ENCODE measurements at regions not wholly inside any gene's neighbourhood (a gene's known extent, or its start where the extent isn't known, plus 50 kb on each side); places are given as distances from the start of the nearest gene placed in this dataset.
"Not testable (repeated sequence)": the region's sequence is repeated elsewhere in the genome, so short reads cannot be mapped to it uniquely, and the experiment has no call there.

GRCh38 chr2:90298126-90298755, 1606.8 kb downstream of the RPIA start:
- WGBS, 3 donors = 67 to 91% (median 84%) methylated on average over 1 of the region's 1 CpG
- not testable (repeated sequence) for H3K4me3 ChIP-seq (ENCODE audit: low read depth in 1 of 3, low read length in 3 of 3); H3K4me1 ChIP-seq (ENCODE audit: control insufficient read depth in 3 of 3, insufficient read depth in 2 of 3, low read depth in 1 of 3, low read length in 2 of 3); H3K27me3 ChIP-seq (ENCODE audit: control insufficient read depth in 3 of 3, insufficient read depth in 3 of 3, low read length in 3 of 3); DNase-seq; H3K9me3 ChIP-seq (ENCODE audit: control insufficient read depth in 2 of 2, insufficient read depth in 1 of 2, low read depth in 1 of 2, low read length in 1 of 2); H3K36me3 ChIP-seq (ENCODE audit: control insufficient read depth in 3 of 3, insufficient read depth in 2 of 3, low read depth in 1 of 3, low read length in 3 of 3); FAIRE-seq; H3K27ac ChIP-seq (ENCODE audit: low read depth in 1 of 3, low read length in 2 of 3)

DNA sequence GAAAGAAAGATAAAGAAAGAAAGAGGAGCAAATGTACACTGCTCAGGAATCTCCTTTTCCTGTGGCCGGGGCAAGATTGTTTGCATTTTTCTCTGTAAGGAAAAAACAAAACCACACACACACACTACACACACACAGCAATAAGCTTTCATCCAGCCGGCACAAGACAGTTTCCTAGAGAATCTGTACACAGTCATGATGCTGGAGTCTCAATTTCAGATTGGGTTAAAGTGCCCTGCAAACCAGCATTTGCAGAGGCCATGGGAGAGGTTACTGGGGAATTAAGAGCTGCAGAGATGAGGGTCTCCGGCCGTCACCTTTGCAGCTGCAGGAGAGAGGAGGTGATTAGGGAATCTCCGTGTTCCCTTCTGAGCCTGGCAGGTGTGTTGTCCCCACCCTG, 1607.5 kb downstream of the RPIA start:
- FAIRE-seq; H3K4me3 ChIP-seq (ENCODE audit: low read depth in 1 of 3, low read length in 3 of 3); DNase-seq; H3K27me3 ChIP-seq (ENCODE audit: control insufficient read depth in 3 of 3, insufficient read depth in 3 of 3, low read length in 3 of 3); H3K27ac ChIP-seq (ENCODE audit: low read depth in 1 of 3, low read length in 2 of 3); H3K4me1 ChIP-seq (ENCODE audit: control insufficient read depth in 3 of 3, insufficient read depth in 2 of 3, low read depth in 1 of 3, low read length in 2 of 3); H3K36me3 ChIP-seq (ENCODE audit: control insufficient read depth in 3 of 3, insufficient read depth in 2 of 3, low read depth in 1 of 3, low read length in 3 of 3); H3K9me3 ChIP-seq (ENCODE audit: control insufficient read depth in 2 of 2, insufficient read depth in 1 of 2, low read depth in 1 of 2, low read length in 1 of 2): not testable (repeated sequence)
- 25 to 72% (median 32%) methylated on average over 2 of the region's 5 CpGs for WGBS, 3 donors

DNA sequence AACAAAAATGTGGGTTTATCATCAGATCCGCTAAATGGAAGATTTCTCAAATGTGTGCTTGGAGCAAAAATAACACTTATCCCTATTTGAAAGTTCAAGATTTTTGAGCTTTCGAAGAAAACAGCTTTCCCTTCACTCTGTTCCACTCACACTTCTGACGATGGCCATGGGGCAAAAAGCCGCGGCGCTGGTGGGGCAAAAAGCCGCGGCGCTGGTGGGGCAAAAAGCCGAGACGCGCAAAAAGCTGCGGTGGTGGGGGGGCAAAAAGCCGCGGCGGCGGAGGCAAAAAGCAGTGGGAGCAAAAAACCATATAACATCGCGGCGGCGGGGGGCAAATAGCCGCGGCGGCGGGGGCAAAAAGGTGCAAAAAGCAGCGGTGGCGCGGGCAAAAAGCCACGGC, 1631.5 kb downstream of the RPIA start:
- H3K4me1 ChIP-seq (ENCODE audit: control insufficient read depth in 3 of 3, insufficient read depth in 2 of 3, low read depth in 1 of 3, low read length in 2 of 3); H3K9me3 ChIP-seq (ENCODE audit: control insufficient read depth in 2 of 2, insufficient read depth in 1 of 2, low read depth in 1 of 2, low read length in 1 of 2); H3K27ac ChIP-seq (ENCODE audit: low read depth in 1 of 3, low read length in 2 of 3); H3K27me3 ChIP-seq (ENCODE audit: control insufficient read depth in 3 of 3, insufficient read depth in 3 of 3, low read length in 3 of 3); H3K36me3 ChIP-seq (ENCODE audit: control insufficient read depth in 3 of 3, insufficient read depth in 2 of 3, low read depth in 1 of 3, low read length in 3 of 3); FAIRE-seq: not testable (repeated sequence)
- DNase-seq = peak in 1 of 2 donors; percentile 1
- H3K4me3 ChIP-seq (ENCODE audit: low read depth in 1 of 3, low read length in 3 of 3) = peak overlapping the region in 1 of 3 donors; percentile 19
- 6 to 15% (median 9%) methylated on average over 25 to 28 of the region's 29 CpGs for WGBS, 3 donors

DNA sequence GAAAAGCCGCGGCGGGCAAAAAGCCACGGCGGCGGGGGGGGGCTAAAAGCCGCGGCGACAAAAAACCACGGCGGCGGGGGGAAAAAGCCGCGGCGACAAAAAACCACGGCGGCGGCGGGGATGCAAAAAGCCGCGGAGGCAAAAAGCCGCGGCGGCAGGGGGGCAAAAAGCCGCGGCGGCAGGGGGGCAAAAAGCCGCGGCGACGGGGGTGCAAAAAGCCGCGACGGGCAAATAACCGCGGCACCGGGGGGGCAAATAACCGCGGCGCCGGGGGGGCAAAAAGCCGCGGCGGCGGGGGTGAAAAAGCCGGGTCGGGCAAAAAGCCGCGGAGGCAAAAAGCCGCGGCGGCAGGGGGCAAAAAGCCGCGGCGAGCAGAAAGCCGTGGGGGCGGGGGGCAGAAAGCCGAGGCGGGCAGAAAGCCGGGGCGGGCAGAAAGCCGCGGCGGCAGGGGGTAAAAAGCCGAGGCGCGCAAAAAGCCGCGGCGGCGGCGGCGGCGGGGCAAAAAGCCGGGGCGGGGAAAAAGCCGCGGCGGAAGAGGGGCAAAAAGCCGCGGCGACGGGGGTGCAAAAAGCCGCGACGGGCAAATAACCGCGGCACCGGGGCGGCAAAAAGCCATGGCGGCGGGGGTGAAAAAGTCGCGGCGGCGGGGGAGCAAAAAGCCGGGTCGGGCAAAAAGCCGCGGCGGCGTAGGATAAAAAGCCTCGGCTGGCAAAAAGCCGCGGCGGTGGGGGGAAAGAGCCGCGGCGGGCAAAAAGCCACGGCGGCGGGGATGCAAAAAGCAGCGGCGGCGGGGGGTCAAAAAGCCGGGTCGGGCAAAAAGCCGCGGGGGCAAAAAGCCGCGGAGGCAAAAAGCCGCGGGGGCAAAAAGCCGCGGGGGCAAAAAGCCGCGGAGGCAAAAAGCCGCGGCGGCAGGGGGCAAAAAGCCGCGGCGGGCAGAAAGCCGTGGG, 1632.4 kb downstream of the RPIA start:
- H3K4me3 ChIP-seq (ENCODE audit: low read depth in 1 of 3, low read length in 3 of 3) = peak overlapping the region in 2 of 3 donors; percentile 28 to 50
- WGBS, 3 donors = 2 to 14% (median 3%) methylated on average over 53 to 123 of the region's 134 CpGs
- not testable (repeated sequence) for H3K36me3 ChIP-seq (ENCODE audit: control insufficient read depth in 3 of 3, insufficient read depth in 2 of 3, low read depth in 1 of 3, low read length in 3 of 3); H3K27ac ChIP-seq (ENCODE audit: low read depth in 1 of 3, low read length in 2 of 3); FAIRE-seq; H3K4me1 ChIP-seq (ENCODE audit: control insufficient read depth in 3 of 3, insufficient read depth in 2 of 3, low read depth in 1 of 3, low read length in 2 of 3); H3K9me3 ChIP-seq (ENCODE audit: control insufficient read depth in 2 of 2, insufficient read depth in 1 of 2, low read depth in 1 of 2, low read length in 1 of 2); H3K27me3 ChIP-seq (ENCODE audit: control insufficient read depth in 3 of 3, insufficient read depth in 3 of 3, low read length in 3 of 3)
- peak in 1 of 2 donors; percentile 54 for DNase-seq

DNA sequence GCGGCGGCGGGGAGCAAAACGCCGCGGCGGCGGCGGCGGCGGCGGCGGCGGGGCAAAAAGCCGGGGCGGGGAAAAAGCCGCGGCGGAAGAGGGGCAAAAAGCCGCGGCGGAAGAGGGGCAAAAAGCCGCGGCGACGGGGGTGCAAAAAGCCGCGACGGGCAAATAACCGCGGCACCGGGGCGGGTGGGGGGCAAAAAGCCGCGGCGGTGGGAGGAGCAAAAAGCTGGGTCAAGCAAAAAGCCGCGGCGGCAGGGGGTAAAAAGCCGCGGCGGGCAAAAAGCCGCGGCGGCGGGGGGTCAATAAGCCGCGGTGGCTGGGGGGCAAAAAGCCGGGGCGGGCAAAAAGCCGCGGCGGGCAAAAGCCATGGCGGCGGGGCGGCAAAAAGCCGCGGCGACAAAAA, 1633.2 kb downstream of the RPIA start:
- not testable (repeated sequence) for DNase-seq; H3K4me1 ChIP-seq (ENCODE audit: control insufficient read depth in 3 of 3, insufficient read depth in 2 of 3, low read depth in 1 of 3, low read length in 2 of 3); FAIRE-seq; H3K9me3 ChIP-seq (ENCODE audit: control insufficient read depth in 2 of 2, insufficient read depth in 1 of 2, low read depth in 1 of 2, low read length in 1 of 2); H3K27ac ChIP-seq (ENCODE audit: low read depth in 1 of 3, low read length in 2 of 3); H3K36me3 ChIP-seq (ENCODE audit: control insufficient read depth in 3 of 3, insufficient read depth in 2 of 3, low read depth in 1 of 3, low read length in 3 of 3); H3K27me3 ChIP-seq (ENCODE audit: control insufficient read depth in 3 of 3, insufficient read depth in 3 of 3, low read length in 3 of 3)
- peak overlapping the region in 1 of 3 donors; percentile 50 for H3K4me3 ChIP-seq (ENCODE audit: low read depth in 1 of 3, low read length in 3 of 3)
- WGBS, 3 donors = 0 to 10% (median 0%) methylated on average over 16 to 48 of the region's 59 CpGs

GRCh38 chr2:90325796-90326353, 1634.4 kb downstream of the RPIA start:
- not testable (repeated sequence) for H3K27ac ChIP-seq (ENCODE audit: low read depth in 1 of 3, low read length in 2 of 3); FAIRE-seq; H3K36me3 ChIP-seq (ENCODE audit: control insufficient read depth in 3 of 3, insufficient read depth in 2 of 3, low read depth in 1 of 3, low read length in 3 of 3); H3K4me1 ChIP-seq (ENCODE audit: control insufficient read depth in 3 of 3, insufficient read depth in 2 of 3, low read depth in 1 of 3, low read length in 2 of 3); H3K9me3 ChIP-seq (ENCODE audit: control insufficient read depth in 2 of 2, insufficient read depth in 1 of 2, low read depth in 1 of 2, low read length in 1 of 2); H3K27me3 ChIP-seq (ENCODE audit: control insufficient read depth in 3 of 3, insufficient read depth in 3 of 3, low read length in 3 of 3); DNase-seq
- peak overlapping the region in 1 of 3 donors; percentile 38 for H3K4me3 ChIP-seq (ENCODE audit: low read depth in 1 of 3, low read length in 3 of 3)
- WGBS, 3 donors = 1 to 15% (median 8%) methylated on average over 33 to 64 of the region's 74 CpGs

- not testable (repeated sequence) for H3K27me3 ChIP-seq (ENCODE audit: control insufficient read depth in 3 of 3, insufficient read depth in 3 of 3, low read length in 3 of 3); H3K4me1 ChIP-seq (ENCODE audit: control insufficient read depth in 3 of 3, insufficient read depth in 2 of 3, low read depth in 1 of 3, low read length in 2 of 3); FAIRE-seq; DNase-seq; H3K4me3 ChIP-seq (ENCODE audit: low read depth in 1 of 3, low read length in 3 of 3); H3K27ac ChIP-seq (ENCODE audit: low read depth in 1 of 3, low read length in 2 of 3); H3K36me3 ChIP-seq (ENCODE audit: control insufficient read depth in 3 of 3, insufficient read depth in 2 of 3, low read depth in 1 of 3, low read length in 3 of 3); H3K9me3 ChIP-seq (ENCODE audit: control insufficient read depth in 2 of 2, insufficient read depth in 1 of 2, low read depth in 1 of 2, low read length in 1 of 2)
- 72 to 75% (median 72%) methylated on average over 4 to 8 of the region's 9 CpGs for WGBS, 3 donors
Measured at GRCh38 chr2:90355546-90355945, 1664.1 kb downstream of the RPIA start.

GRCh38 chr2:90359344-90359743, 1667.9 kb downstream of the RPIA start:
- H3K4me3 ChIP-seq (ENCODE audit: low read depth in 1 of 3, low read length in 3 of 3); H3K9me3 ChIP-seq (ENCODE audit: control insufficient read depth in 2 of 2, insufficient read depth in 1 of 2, low read depth in 1 of 2, low read length in 1 of 2); H3K4me1 ChIP-seq (ENCODE audit: control insufficient read depth in 3 of 3, insufficient read depth in 2 of 3, low read depth in 1 of 3, low read length in 2 of 3); H3K36me3 ChIP-seq (ENCODE audit: control insufficient read depth in 3 of 3, insufficient read depth in 2 of 3, low read depth in 1 of 3, low read length in 3 of 3); H3K27me3 ChIP-seq (ENCODE audit: control insufficient read depth in 3 of 3, insufficient read depth in 3 of 3, low read length in 3 of 3); DNase-seq; H3K27ac ChIP-seq (ENCODE audit: low read depth in 1 of 3, low read length in 2 of 3); FAIRE-seq: not testable (repeated sequence)
- 68 to 75% (median 72%) methylated on average over 8 to 11 of the region's 15 CpGs for WGBS, 3 donors
